SK-N-SH (cell line): ENCODE measurements at regions not wholly inside any gene's neighbourhood (a gene's known extent, or its start where the extent isn't known, plus 50 kb on each side); places are given as distances from the start of the nearest gene placed in this dataset.

Experiments
- CTCF ChIA-PET: fragments of 300-600, 350-600 bp; formaldehyde crosslinking; extraction: SDS; loops from one replicate; lab custom pipeline; 2021; lab: Yijun Ruan, JAX
- POLR2A ChIA-PET: fragments of 350-600 bp; sonication (Branson Sonifier 250); formaldehyde crosslinking; extraction: SDS; loops from one replicate; lab custom pipeline; 2020; ENCODE audit warnings: antibody characterized with exemption, inconsistent platforms; lab: Yijun Ruan, JAX
- DNase-seq: peaks from one replicate; pipeline ENCODE4 v3.0.0; 2012
- H2AFZ ChIP-seq: fragments of 200-600 bp; sonication (generic); 2 replicates; pipeline ENCODE4 v1.8.1; 2016; ENCODE audit warnings: antibody characterized with exemption, mild to moderate bottlenecking, low read depth
- H3F3A ChIP-seq: fragments of 200-600 bp; sonication (generic); replicated peaks from 2 replicates; pipeline ENCODE3; 2016; ENCODE audit warnings: antibody characterized with exemption, mild to moderate bottlenecking; ENCODE audit not compliant: insufficient read depth
- H3K27ac ChIP-seq, 2 experiments: fragments of 200-500 bp in 1 of 2; fragments of 200-600 bp in 1 of 2; sonication (Bioruptor generic) in 1 of 2; sonication (generic), shearing (Covaris generic) in 1 of 2; 2 replicates each; pipeline versions ENCODE4 v1.5.1 to v1.6.1; 2014 to 2016; ENCODE audit warnings: low read depth in 2 of 2, inconsistent platforms in 1 of 2, low read length in 1 of 2, mild to moderate bottlenecking in 1 of 2, mixed read lengths in 1 of 2
- H3K27me3 ChIP-seq: fragments of 200-600 bp; sonication (generic), shearing (Covaris generic); 2 replicates; pipeline ENCODE4 v1.6.1; 2016; ENCODE audit warnings: mixed run types; ENCODE audit not compliant: insufficient read depth
- H3K36me3 ChIP-seq, 2 experiments: fragments of 200-500 bp in 1 of 2; fragments of 200-600 bp in 1 of 2; sonication (Bioruptor generic) in 1 of 2; sonication (generic) in 1 of 2; replicated peaks in 1 of 2; 2 replicates each; pipeline versions ENCODE3 to v1.5.1; 2014 to 2016; ENCODE audit warnings: low read length in 1 of 2, mild to moderate bottlenecking in 1 of 2; ENCODE audit not compliant: insufficient read depth in 2 of 2, control insufficient read depth in 1 of 2
- H3K4me1 ChIP-seq, 2 experiments: fragments of 200-500 bp in 1 of 2; fragments of 200-600 bp in 1 of 2; sonication (Bioruptor generic) in 1 of 2; sonication (generic), shearing (Covaris generic) in 1 of 2; 2 replicates each; pipeline versions ENCODE4 v1.5.1 to v1.6.1; 2014 to 2016; ENCODE audit warnings: low read depth in 1 of 2, low read length in 1 of 2, mixed run types in 1 of 2; ENCODE audit not compliant: insufficient read depth in 2 of 2, control insufficient read depth in 1 of 2
- H3K4me2 ChIP-seq: fragments of 200-600 bp; sonication (generic), shearing (Covaris generic); 2 replicates; pipeline ENCODE4 v1.6.1; 2017; ENCODE audit warnings: mixed run types
- H3K4me3 ChIP-seq, 2 experiments: fragments of 200-500 bp in 1 of 2; fragments of 200-600 bp in 1 of 2; sonication (Bioruptor generic) in 1 of 2; sonication (generic), shearing (Covaris generic) in 1 of 2; 2 replicates each; pipeline versions ENCODE4 v1.5.1 to v1.8.1; 2014 to 2016; ENCODE audit warnings: low read depth in 2 of 2, inconsistent platforms in 1 of 2, low read length in 1 of 2, mild to moderate bottlenecking in 1 of 2, mixed read lengths in 1 of 2, moderate library complexity in 1 of 2
- H3K79me2 ChIP-seq: fragments of 200-600 bp; sonication (generic); 2 replicates; pipeline ENCODE4 v1.8.1; 2017; ENCODE audit warnings: mild to moderate bottlenecking; ENCODE audit not compliant: insufficient read depth
- H3K9ac ChIP-seq: fragments of 200-600 bp; sonication (generic); 2 replicates; pipeline ENCODE4 v1.6.1; 2017; ENCODE audit warnings: mixed run types
- H3K9me2 ChIP-seq: fragments of 200-600 bp; sonication (generic); 2 replicates; pipeline ENCODE4 v1.6.1; 2017; ENCODE audit warnings: mixed run types
- H3K9me3 ChIP-seq: fragments of 200-600 bp; sonication (generic); 2 replicates; pipeline ENCODE4 v1.6.1; 2017; ENCODE audit warnings: mixed run types, mild to moderate bottlenecking, moderate library complexity
- H4K20me1 ChIP-seq: fragments of 200-600 bp; sonication (generic); 2 replicates; pipeline ENCODE4 v1.6.1; 2017; ENCODE audit warnings: mild to moderate bottlenecking, mixed run types; ENCODE audit not compliant: insufficient read depth
- CHD2 ChIP-seq: fragments of 150-350 bp; IDR thresholded peaks from 2 replicates; pipeline ENCODE4 v1.6.1; 2018; ENCODE audit warnings: low read length; ENCODE audit not compliant: partially characterized antibody
- CTCF ChIP-seq: fragments of 200-600 bp; sonication (generic); IDR thresholded peaks from 2 replicates; pipeline ENCODE4 v1.6.1; 2017; ENCODE audit warnings: antibody characterized with exemption, mild to moderate bottlenecking, moderate library complexity
- ELF1 ChIP-seq: IDR thresholded peaks from 2 replicates; pipeline ENCODE4 v1.4.0; 2012
- EP300 ChIP-seq, 2 experiments: IDR thresholded peaks; 2 replicates each; pipeline versions ENCODE4 v1.4.0 to v1.6.1; 2012; ENCODE audit warnings: borderline replicate concordance in 1 of 2, low read depth in 1 of 2, low read length in 1 of 2
- EZH2phosphoT487 ChIP-seq: fragments of 200-600 bp; sonication (generic); IDR thresholded peaks from 2 replicates; pipeline ENCODE4 v1.6.1; 2017; ENCODE audit warnings: low read depth, mixed run types, mild to moderate bottlenecking, antibody characterized with exemption, moderate library complexity, borderline replicate concordance
- GATA2 ChIP-seq: sonication (generic); formaldehyde crosslinking; IDR thresholded peaks from 2 replicates; pipeline ENCODE4 v1.5.0; 2020; ENCODE audit warnings: mild to moderate bottlenecking, missing genetic modification reagents
- JUND ChIP-seq: IDR thresholded peaks from 2 replicates; pipeline ENCODE4 v1.4.0; 2012
- MAX ChIP-seq: IDR thresholded peaks from 2 replicates; pipeline ENCODE4 v1.4.0; 2012; ENCODE audit warnings: low read depth
- MXI1 ChIP-seq: IDR thresholded peaks from 2 replicates; pipeline ENCODE4 v1.6.1; 2012; ENCODE audit warnings: mild to moderate bottlenecking, low read depth, low read length, improper control_type of control experiment
- NFIC ChIP-seq: IDR thresholded peaks from 2 replicates; pipeline ENCODE4 v1.4.0; 2012; ENCODE audit warnings: borderline replicate concordance
- NRF1 ChIP-seq: IDR thresholded peaks from 2 replicates; pipeline ENCODE4 v1.6.1; 2012; ENCODE audit warnings: low read depth, mild to moderate bottlenecking, low read length
- PBX3 ChIP-seq: IDR thresholded peaks from 2 replicates; pipeline ENCODE4; 2012
- POLR2AphosphoS5 ChIP-seq: IDR thresholded peaks from 2 replicates; pipeline ENCODE4 v1.6.1; 2012; ENCODE audit warnings: low read depth, low read length
- SMC3 ChIP-seq: IDR thresholded peaks from 2 replicates; pipeline ENCODE4 v1.6.1; 2012; ENCODE audit warnings: low read depth, low read length, improper control_type of control experiment
- TAF1 ChIP-seq: IDR thresholded peaks from 2 replicates; pipeline ENCODE4 v1.6.1; 2012; ENCODE audit warnings: low read depth, mild to moderate bottlenecking, low read length, moderate library complexity, borderline replicate concordance
- TCF12 ChIP-seq: IDR thresholded peaks from 2 replicates; pipeline ENCODE4 v1.4.0; 2012
- USF1 ChIP-seq: IDR thresholded peaks from 2 replicates; pipeline ENCODE4 v1.4.0; 2012; ENCODE audit warnings: low read depth, borderline replicate concordance
- YY1 ChIP-seq: IDR thresholded peaks from 2 replicates; pipeline ENCODE4 v1.4.0; 2012; ENCODE audit warnings: low read depth, mild to moderate bottlenecking
- WGBS: methylation state at CpG from one replicate; pipeline ENCODE4 v1.1.6; 2017; ENCODE audit warnings: low lambda C conversion rate; 5-methylcytosine and 5-hydroxymethylcytosine counted together

- TF ChIP-seq SMC3 (no peak), JUND (no peak), EZH2phosphoT487 (no peak), CTCF (no peak), POLR2AphosphoS5 (no peak), NFIC (no peak), PBX3 (no peak), MXI1 (no peak), YY1 (no peak), NRF1 (no peak), CHD2 (no peak), TCF12 (no peak), USF1 (no peak), GATA2 (CRISPR knock-in tag) (no peak), ELF1 (no peak), EP300 (IDR thresholded peaks at IDR 0.05; ENCODE audit: borderline replicate concordance in 1 of 2, low read depth in 1 of 2, low read length in 1 of 2) (no peak), MAX (no peak), TAF1 (no peak)
- no peaks in the 10 kb centered on the region for H4K20me1 ChIP-seq
- H3K27ac ChIP-seq, result no peak overlapping the region
- H3K27me3 ChIP-seq, result no peaks in the 10 kb centered on the region
- H3F3A ChIP-seq, result no peaks in the 10 kb centered on the region
- H3K4me3 ChIP-seq, result no peak overlapping the region
- 64% methylated on average over 3 of the region's 3 CpGs for whole genome bisulfite sequencing
- no peaks in the 10 kb centered on the region for H3K36me3 ChIP-seq
- no peaks in the 10 kb centered on the region for H3K9me2 ChIP-seq
- ChIA-PET POLR2A (no interaction called here), CTCF (no interaction called here)
- H3K79me2 ChIP-seq, result no peaks in the 10 kb centered on the region
- H3K9me3 ChIP-seq, result no peaks in the 10 kb centered on the region
- DNase-seq, result no peak
- H3K9ac ChIP-seq, result no peak overlapping the region
- H2AFZ ChIP-seq, result no peak overlapping the region
- no peak overlapping the region for H3K4me2 ChIP-seq
- H3K4me1 ChIP-seq, result peaks cover 0 to 6% of the 10 kb centered on the region in 2 experiments; a peak in 1 of 4 replicates
Observed at GRCh38 chr4:151894246-151894645, 133.4 kb upstream of the GATB start.
